GM18907 (cell line): ENCODE measurements at regions not wholly inside any gene's neighbourhood (a gene's known extent, or its start where the extent isn't known, plus 50 kb on each side); places are given as distances from the start of the nearest gene placed in this dataset.
"Not testable (repeated sequence)": the region's sequence is repeated elsewhere in the genome, so short reads cannot be mapped to it uniquely, and the experiment has no call there.

Experiments used
- ATAC-seq: cut with Tn5 transposase; IDR thresholded peaks from one replicate; pipeline ENCODE4 v1.9.1; 2021; ENCODE audit warnings: mild to moderate bottlenecking, moderate library complexity; ENCODE audit not compliant: unreplicated experiment

DNA sequence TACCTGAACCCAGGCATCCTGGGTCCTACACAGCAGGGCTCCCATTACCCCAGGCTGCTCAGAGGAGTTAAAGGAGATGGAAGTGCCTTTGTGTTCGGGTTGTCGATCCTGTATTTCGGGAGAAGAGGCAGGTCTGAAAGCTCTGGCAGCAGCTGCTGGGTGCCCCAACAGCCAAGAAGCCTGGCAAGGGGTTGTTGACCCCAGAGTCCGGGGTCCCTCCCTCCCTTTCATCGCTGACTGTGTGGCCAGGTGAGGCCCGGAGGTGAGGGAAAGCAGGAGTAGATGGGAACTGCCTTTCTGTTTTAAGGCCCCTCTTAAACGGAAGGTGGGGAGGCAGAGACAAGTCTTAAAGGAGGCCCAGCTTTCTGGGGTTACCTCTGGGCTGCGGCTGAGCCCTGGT, 106.0 kb upstream of the SYT13 start:
- no peak for ATAC-seq

DNA sequence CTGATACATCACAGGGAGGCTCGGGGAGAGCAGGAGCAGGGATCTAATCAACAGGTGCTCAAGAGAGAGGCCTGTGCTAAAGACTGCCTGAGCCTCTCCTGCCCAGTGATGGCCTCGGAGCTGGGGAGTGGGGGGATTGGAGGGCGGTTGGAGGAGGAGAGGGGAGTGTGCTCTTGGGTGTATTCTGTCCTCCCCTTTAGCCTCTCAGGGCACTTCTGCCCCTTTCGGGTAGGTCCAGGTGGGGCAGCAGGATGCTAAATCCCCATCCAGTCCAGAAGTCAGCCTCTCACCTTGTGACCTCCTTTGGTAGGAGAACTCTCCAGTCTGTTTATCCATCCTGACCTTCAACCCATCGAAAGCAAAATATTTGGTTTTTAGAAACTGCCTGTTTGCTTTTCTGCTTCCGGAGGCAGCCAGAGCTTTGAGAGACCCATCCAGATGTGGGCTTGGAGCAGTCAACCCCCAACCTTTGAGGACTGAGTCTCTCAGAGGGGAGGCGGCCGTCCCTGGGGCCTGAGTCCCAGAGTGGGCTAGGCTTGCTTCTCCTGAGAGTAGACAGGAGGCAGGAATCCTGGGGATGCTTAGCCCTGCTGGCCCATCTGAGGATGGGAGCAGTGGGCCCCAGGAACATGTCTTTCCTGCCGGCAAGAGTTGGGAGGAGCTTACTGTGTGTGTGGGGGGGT, 105.2 kb upstream of the SYT13 start:
- no peak for ATAC-seq

DNA sequence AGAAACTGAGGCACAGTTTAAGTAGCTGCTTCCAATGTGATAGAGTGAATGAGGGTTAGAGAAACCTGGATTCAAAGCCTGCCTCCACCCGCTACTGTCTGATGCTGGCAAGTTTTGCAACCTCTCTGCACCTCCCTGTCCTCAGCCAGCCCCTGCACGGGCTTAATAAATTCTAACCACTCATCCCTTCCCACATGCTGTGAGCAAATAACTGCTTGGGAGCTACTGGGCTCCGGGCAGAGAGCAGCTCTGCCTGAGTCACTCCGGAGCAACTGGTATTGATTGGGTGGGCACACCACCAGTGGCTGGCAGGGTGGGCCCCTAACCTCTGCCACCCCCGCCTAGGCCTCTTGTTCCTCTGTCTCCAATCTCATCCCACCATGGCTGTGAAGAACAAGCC, 104.3 kb upstream of the SYT13 start:
- no peak for ATAC-seq

DNA sequence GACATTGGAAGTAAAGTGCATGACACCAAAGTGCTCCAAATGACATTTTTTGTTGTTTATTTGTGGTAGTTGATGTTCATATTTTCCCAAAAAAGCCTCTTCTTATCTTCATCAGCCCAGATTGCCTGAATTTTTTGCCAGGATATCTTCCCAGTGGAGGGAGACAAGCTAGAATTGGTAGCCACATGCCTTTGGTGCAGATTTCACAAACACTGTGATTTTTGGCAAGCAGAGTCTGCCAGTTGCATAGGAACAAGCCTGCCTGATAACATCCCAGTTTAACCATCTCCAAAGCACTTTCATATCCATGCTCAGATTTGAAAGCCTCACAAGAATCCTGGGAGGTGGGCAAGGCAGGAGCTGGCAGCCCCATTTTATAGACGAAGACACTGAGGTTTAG, 102.3 kb upstream of the SYT13 start:
- ATAC-seq, result no peak

DNA sequence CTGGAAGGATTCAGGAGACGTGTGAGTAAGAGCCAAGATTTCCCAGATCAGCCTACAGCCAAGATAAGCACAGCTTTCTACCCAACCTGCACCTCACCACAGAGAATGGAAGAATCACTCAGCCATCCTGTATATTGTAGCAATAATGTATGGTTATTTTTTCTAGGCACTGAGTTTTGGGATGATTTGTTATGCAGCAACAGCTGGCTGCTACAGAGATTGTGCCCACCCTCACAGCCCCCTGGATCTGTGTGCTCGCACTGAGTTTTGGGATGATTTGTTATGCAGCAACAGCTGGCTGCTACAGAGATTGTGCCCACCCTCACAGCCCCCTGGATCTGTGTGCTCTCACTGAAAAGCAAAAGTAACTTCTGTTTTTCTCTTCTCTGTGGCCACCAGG, 101.7 kb upstream of the SYT13 start:
- not testable (repeated sequence) for ATAC-seq

DNA sequence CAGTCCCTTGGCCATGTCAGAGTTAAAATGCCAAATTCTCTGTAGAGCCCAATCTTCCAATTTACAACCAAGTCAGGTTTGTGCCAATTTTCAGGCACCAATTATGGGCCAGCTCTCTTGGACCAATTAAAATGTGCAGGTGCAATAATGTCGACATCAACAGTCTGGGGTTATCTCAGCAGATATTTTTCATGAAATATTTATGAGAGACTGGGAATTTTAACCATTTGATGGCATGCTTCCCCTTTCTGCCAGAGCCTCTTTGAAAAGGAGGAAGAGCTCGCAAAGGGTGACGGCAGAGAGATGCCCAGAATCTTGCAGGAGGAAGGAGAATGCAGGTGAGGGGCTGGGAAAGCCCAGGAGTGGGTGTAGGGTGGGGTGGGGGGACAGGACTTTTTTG, 100.8 kb upstream of the SYT13 start:
- no peak for ATAC-seq

DNA sequence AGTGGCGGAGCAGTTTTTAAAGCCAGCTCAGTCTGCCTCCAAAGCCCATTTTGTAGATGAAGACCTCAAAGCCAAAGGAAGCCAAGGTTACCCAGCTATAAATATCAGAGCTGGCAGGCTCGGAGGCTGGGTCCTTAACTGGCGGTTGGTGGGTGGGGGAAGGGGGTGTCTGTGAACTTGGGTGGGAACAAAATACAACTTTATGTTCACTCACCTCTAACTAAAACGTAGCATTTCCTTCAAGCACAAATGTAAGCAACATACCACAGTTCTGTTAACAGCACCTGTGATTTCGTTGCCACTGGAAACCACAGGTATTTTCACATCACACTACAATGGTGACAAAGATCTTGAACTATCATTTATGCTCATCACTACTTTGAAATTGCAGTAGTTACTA, 99.7 kb upstream of the SYT13 start:
- ATAC-seq, result no peak

DNA sequence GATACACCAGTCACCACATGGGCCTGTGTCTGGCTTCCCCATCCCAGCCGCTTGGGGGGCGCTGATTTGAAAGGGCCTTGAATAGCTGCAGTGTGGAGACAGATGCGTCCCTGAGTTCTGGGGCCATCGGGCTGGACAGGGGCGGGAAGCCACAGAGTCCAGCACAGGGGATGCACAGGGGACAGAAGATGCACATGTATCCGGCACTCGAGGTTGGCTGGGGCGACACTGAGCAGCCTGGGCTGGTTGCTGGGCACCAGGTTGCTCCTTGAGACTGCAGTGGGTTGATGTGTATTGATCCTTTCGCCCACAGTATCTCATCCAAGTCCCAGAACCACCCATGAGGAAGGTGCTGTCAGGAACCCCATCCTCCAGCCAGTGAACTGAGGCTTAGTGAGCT, 99.3 kb upstream of the SYT13 start:
- no peak for ATAC-seq

DNA sequence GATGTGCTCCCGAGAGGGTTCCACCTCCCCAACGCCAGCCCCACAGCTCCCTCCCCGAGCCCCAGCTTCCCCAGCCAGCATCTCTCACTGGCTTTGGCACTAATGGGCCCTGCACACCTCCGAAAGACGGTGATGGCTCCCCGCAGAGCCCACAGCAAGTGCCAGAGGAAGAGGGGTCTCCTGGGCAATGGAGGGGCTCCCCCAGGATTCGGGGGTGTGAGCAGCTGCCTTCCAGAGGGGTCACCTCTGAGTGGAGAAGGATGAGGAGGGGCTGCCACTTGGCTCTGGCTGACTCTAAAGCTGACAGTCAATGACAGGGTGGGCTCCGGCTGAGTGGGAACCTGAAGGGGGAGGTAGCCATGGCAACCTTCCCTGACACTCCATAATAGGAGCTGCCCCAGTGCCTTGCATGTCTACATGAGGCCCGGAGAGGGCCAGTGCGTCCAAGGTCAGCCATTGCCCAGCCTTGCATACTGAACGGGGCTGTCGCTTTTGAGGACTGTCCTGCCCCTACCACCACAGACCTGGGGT, 98.6 kb upstream of the SYT13 start:
- no peak for ATAC-seq

DNA sequence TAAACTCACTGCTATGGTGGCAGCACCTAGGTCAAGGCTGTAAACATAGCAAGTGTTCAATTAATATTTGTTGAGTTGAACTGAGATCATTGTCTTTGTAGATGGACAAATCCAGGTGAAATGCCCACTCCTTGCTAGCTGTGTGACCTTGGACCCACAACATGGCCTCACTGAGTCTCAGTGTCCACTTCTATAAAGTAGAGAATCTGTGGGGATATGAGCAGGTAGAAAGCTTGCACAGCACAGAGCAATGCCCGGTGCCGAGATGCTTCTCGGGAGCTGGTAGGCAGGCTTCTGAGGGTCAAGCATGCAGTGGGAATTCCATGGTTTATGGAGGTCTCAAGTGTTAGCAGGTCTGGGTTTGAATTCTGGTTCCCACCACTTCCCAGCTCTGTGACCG, 97.9 kb upstream of the SYT13 start:
- ATAC-seq, result no peak

DNA sequence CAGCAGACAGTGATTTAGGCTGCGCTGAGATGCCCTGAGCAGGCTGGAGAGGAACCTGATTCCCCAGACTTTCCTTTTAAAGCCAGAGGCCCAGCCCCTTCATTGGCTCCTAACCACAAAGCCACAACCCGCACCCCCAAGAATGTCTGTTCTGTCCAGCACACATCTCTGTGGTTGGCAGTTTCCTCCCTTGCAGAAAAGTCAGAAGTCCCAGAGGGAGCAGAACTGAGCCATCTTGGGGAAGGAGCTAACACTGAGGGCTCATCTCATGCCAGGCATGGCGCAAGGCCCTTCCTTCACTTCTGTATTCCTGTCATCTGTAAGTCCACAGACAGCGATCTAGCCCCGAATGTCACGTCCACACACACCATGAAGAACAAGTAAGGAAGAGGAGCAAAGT, 97.1 kb upstream of the SYT13 start:
- no peak for ATAC-seq

DNA sequence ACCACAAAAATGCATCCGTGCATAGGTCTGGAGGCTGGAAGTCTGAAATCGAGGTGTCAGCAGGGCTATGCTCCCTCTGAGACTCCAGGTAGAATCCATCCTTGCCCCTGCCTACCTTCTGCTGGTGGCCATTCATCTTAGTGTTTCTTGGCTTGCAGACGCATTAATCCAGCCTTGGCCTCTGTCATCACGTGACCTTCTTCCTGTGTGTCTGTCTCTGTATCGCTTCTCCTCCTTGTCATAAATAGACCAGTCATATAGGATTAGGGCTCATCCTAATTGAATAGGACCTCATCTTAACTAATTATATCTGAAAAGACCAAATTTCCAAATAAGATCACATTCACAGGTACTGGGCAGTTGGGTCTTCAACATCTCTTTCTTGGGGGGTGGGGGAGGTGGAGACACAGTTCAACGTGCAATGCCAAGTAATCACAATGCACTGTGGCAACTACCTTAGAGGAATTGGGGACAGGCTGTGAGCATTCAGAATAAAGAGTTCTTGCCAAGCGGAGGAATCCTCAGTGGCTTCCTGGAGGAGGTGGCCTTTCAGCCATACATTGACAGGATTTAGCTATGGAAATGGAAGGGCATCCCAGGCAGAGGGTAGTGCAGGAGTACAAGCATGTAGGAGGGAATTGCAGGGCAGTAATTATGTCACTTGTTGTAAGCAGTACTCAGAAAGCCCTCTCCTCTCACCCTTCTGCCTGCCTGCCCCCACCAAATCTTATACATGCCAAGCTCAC, 96.2 kb upstream of the SYT13 start:
- no peak for ATAC-seq

DNA sequence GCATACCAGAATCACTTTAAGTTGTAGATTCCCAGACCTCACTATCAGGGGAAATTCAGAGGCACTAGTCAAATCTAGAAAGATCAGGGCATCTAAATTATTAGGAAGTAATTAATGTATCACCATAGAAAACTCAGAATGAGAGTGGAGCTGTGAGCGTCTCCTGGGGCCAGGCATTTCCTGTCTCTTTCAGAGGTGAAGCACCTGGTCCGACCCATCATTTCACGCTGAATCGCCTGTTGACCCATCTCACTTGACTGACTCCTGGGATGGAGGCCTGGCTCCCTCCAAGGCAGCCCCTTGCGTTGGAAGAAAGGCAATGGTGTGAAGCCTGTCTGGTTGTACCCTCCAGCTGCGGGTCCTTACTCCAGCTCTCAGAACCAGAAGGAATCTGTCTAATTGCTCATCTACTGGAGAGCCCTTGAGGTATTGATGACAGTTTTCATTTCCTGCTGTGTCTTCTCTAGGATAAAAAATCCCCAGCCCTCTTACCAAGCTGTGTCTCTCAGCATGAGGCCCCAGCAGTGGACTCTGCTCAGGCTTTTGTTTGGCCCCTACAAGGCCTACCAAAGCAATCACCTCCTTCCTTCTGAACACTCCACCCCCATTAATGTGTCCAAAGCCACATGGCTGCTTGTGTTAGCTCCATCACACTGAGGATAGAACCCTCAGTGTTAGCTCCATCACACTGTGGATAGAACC, 93.2 kb upstream of the SYT13 start:
- no peak for ATAC-seq

DNA sequence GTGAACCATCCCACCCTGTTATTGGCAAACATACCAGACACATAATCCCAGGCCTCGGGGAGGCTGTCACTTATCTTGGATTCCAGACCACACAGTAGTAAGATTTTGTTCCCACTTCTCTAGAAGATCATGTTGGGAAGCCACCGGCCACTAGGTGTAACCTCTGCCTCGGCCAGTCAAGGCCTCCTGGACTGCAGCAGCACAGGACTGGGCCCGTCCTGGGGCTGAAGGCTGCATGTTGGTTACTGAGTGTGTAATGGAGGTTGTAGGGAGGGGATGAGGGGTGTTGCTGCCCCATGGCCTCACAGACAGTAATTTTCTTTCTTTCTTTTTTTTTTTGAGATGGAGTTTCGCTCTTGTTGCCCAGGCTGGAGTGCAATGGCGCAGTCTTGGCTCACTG, 92.4 kb upstream of the SYT13 start:
- ATAC-seq, result no peak

DNA sequence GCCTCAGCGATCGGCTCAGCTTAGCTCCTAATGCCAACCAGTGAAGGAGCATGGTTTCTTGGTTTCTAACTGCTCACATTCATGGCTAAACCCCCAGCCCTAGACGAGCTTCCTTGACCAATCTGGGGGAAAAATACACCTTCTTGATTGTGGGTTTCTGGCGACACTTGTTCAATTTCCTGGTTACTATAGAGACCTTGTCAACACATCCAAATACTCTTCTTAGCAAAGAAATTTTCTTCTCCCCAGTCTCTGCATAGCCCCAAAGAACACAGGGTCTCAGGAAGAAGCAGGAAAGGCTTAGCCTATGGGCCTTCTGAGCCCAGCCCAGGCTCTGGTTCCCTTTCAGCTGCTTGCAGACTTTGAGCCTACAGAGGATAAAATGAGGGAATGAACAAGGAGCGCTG, 88.5 kb upstream of the SYT13 start:
- no peak for ATAC-seq

DNA sequence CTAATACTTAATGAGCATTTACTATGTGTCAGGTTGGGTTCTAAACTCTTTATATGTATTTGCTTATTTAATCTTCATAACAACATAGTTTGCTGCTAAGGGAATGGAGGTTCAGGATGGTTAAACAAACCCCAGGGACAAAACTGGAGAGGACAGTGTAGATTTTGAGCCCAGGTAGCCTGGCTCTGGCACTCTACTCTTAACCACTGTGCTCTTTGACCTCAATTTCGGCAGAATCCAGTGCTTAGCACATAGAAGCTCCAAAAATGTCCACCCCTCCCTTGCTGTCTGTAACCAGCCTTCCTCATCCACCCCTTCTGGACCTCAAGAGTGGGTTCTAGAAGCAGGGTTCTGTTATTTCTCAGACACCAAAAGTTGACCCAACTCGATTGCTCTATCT, 88.0 kb upstream of the SYT13 start:
- no peak for ATAC-seq

DNA sequence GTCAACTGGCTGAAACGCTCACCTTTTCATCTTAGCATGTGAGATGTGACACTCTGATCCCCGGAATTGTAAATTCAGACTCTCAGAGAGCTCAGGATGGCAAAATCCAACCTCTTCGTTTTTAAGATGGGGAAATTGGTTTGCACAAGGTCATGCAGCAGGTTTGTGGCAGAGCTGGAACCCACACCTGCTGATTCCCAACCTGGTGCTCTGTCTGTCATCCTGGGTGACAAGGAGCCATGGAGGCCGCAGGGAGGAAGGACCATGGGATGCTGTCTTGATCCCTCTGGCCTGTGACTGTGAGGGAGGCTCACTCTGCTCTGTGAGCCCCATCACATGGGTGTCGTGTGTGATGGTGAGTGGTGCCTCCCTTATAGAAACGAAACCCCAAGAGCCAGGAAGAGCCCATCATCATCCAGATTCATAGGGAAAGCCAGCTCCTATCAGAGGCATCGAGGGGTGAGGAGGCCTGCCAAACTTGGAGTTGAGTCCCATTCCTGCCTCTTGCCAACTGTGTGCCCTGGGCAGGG, 87.4 kb upstream of the SYT13 start:
- no peak for ATAC-seq

DNA sequence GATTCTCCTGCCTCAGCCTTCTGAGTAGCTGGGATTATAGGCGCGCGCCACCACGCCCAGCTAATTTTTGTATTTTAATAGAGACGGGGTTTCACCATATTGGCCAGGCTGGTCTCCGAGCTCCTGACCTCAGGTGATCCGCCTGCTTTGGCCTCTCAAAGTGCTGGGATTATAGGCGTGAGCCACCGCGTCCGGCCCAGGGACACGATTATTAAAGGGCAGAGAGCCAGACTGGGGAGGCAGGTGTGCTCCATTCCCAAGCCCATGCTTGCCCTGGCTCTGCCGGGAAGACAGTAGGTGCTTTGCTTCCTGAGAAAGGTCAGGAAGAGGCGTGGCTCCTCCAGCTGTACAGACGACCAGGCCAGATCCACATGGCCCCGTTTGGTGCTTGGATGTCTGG, 86.3 kb upstream of the SYT13 start:
- ATAC-seq, result not testable (repeated sequence)

DNA sequence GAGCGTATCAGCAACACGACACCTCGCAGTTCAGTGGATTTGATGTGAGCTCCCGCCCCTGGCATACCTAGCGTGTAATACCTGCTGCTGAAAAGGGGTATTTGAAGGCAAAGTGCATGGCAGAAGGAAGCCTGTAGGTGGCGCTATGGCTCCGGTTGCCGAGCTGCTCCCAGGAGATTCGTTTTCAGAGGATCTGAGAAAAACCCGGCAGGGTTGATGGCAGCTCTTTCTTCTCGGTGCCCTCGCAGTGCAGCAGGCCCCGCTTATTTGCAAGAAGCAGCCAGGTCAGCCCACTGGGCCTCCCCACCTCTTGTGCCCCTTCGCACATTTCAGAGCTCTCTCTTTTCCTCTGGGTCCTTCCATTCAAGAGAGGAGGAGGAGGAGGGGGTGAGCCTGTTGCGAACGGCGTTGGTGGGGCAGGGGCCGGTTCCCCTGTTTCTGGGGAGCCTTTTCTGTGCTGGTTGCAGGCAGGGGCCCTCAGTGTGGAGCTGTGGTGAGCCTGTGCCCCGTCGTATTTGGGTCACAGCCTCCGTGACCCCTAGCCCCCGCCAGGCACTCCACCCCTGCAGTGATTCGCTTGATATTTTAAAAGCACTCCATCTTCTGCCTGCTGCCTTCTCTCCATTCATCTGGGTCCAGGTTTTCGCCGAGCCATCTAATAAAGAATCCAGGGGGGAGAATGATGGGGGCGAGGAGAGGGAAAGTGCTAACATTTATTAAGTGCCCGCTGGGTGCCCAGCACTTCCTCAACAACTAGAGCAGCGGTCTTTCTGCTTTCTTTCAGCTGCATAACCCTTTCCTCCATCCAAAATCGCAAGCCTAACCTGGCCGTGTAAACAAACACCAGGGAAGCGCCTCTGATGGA, 85.3 kb upstream of the SYT13 start:
- no peak for ATAC-seq

DNA sequence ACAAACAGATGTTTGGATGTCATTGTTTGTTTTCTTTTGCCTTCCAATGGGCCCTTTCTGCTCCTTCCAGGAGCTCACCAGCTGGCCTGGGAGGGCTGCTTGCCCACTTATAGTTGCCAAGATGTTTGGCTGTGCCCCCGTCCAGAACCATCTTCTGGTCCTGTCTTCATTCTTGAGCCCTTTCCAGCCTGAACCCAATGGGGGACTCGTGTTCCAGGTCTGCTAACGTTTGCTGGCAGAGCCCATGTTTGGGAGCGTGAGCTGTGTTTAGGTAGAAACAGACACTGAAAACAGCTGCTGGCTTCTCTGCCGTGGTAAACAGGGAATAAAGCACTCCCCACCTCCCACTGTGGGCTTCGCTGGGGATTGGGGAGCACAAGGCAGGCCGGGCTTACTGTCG, 83.2 kb upstream of the SYT13 start:
- no peak for ATAC-seq

DNA sequence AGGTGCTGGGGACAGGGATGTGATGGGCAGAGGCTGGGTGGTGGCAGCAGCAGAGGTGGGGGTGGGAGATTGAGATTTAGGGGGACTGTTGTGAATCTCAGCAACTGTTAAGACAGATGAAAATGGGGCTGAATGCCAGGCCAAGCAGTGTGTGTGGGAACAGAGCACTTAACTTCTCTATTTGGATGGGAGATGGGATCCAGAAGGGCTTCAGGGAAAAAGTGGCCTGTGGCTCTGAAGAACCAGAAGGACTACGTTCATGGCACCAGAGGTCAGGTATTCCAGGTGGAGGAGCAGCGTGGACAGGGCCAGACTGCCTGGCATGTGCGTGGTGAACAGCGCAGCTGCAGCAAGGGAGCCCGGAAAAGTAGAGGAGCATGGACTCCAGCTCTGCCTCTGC, 82.6 kb upstream of the SYT13 start:
- ATAC-seq, result no peak
